OCI-LY3 (cell line): ENCODE measurements at regions not wholly inside any gene's neighbourhood (a gene's known extent, or its start where the extent isn't known, plus 50 kb on each side); places are given as distances from the start of the nearest gene placed in this dataset.

ENCODE experiments used
- EZH2phosphoT487 ChIP-seq: fragments of 200-600 bp; shearing (Covaris generic); IDR thresholded peaks from 2 replicates; pipeline ENCODE4 v1.6.1; 2018; ENCODE audit warnings: antibody characterized with exemption, mixed run types, low read depth
- TF ChIP-seq, protein P1 (sequence below): fragments of 200-600, 300-600 bp; sonication (generic); IDR thresholded peaks from 2 replicates; pipeline ENCODE4 v1.5.1; 2014; ENCODE audit warnings: antibody characterized with exemption, low read length, low read depth

DNA sequence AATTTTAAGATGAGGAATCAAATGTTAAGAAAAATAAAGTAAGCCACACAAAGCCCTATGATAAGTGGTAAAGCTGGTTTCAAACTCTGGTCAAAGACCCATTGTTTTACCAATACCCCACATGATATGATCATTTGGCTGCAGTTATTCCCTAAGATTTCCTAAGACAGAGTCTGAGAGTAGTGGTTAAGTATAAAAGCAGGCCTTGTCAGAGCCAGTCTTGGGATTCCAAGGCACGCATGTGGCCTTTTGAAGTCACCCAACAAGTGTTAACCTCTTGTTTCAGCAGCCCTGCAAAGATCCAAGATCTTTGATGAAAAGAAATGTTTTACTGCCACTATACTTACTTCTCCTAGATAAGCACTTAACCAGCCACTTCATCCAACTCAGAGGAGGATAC, 159.2 kb downstream of the SIPA1L2 start:
- TF ChIP-seq, protein P1, sequence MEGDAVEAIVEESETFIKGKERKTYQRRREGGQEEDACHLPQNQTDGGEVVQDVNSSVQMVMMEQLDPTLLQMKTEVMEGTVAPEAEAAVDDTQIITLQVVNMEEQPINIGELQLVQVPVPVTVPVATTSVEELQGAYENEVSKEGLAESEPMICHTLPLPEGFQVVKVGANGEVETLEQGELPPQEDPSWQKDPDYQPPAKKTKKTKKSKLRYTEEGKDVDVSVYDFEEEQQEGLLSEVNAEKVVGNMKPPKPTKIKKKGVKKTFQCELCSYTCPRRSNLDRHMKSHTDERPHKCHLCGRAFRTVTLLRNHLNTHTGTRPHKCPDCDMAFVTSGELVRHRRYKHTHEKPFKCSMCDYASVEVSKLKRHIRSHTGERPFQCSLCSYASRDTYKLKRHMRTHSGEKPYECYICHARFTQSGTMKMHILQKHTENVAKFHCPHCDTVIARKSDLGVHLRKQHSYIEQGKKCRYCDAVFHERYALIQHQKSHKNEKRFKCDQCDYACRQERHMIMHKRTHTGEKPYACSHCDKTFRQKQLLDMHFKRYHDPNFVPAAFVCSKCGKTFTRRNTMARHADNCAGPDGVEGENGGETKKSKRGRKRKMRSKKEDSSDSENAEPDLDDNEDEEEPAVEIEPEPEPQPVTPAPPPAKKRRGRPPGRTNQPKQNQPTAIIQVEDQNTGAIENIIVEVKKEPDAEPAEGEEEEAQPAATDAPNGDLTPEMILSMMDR = no peak
- TF ChIP-seq EZH2phosphoT487 = no peak
